Colon (tissue), 2 donors: ENCODE measurements at regions not wholly inside any gene's neighbourhood (a gene's known extent, or its start where the extent isn't known, plus 50 kb on each side); places are given as distances from the start of the nearest gene placed in this dataset.
"Not testable (repeated sequence)": the region's sequence is repeated elsewhere in the genome, so short reads cannot be mapped to it uniquely, and the experiment has no call there.

Experiments used
- FAIRE-seq: peaks from 2 replicates; lab custom pipeline; 2012; peaks lifted over from hg19 to GRCh38; lab: Jason Lieb, UNC
- donor health status: control.
- donor health status: control.

GRCh38 chr11:15850335-15850734, 506.0 kb downstream of the SOX6 start:
- not testable (repeated sequence) for FAIRE-seq

DNA sequence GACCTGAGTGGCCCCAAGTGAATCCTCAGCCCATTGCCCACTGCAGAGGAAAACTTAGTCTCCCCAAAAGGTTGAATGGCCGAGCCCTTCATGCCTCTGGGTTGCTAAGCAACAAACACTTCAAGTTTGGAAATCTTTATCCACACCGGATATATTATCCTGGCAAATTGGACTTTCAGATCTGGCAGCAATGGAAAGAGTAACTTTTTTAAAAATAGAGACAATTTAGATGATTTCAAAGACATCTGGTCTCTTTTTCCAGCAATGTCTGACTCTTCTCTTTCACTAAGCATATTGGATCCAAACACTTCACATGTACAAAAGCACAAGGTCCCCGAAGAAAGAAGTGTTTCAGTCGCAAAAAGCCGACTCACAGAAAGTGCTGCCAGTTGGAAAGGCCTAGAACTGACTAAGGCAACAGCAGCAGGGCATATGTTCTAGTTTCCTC, 505.3 kb downstream of the SOX6 start:
- no peak for FAIRE-seq

GRCh38 chr11:15852179-15852578, 504.2 kb downstream of the SOX6 start:
- no peak for FAIRE-seq

DNA sequence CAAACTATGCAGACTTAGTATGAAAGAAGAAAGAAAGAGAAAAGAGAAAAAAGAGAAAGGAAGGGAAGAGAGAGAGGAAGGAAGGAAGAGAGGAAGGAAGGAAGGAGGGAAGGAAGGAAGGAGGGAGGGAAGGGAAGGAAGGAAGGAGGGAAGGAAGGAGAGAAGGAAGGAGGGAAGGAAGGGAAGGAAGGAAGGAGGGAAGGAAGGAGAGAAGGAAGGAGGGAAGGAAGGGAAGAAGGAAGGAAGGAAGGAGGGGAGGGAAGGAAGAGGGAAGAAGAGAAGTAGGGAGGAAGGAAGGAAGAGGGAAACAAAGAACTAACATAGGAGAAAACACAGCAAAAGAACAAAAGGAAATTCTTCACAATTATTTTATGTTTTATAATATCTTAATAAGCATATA, 502.1 kb downstream of the SOX6 start:
- no peak for FAIRE-seq

- FAIRE-seq, result no peak
These were observed 497.5 kb downstream of the SOX6 start for GRCh38 chr11:15858881-15859280.

DNA sequence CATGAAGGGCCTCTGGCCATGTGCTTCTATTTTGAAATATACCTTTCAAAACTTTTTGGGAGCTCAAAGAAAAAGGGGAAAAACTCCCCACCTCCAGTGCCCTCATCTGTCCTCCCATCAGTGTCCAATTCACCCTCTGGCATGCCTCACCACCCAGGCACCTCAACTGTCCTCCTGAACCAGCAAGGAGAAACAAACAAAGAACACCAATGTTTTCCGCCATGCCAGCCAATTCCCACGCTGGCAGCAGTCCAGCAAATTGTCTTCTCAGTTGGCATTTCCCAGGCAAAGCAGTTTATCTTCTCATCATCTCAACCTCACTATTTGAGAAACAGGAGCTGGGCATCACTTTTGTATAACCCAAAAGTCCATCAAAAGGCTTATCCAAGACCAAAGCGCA, 496.9 kb downstream of the SOX6 start:
- no peak for FAIRE-seq

DNA sequence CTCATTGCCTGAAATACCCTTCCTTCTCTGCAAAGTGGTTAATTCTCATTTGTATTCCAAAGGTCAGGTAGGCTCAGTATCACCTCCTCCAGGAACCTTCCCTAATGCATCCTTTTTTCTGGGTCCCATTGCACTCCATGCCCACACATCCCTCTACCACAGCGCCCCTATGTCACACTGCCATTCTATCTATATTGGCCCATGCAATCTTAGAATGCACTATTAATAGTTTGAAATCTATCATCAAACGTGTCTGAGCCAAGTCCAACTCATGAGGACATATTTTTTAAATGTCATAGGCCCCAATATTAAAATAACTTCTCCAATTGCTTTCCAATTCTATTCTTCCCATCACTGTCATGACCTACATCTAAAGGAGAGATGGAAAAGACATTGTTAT, 495.1 kb downstream of the SOX6 start:
- FAIRE-seq, result no peak

DNA sequence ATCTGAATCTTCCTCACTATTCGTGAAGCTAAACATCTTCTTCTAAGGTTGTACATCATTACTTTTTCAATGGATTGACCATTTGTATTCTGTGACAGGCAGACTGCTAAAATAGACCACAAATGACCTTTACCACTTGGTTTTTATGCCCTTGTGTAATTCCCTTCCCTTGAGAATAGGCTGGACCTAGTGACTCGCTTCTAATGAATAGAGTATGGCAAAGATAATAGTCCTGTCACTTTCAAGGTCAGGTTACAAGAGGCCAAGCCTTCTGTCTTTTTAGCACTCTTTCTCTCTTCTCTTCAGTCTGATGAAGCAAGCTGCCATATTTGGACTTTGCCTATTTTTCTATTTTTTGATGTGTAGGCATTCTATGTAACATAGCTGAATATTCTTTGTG, 492.9 kb downstream of the SOX6 start:
- no peak for FAIRE-seq

DNA sequence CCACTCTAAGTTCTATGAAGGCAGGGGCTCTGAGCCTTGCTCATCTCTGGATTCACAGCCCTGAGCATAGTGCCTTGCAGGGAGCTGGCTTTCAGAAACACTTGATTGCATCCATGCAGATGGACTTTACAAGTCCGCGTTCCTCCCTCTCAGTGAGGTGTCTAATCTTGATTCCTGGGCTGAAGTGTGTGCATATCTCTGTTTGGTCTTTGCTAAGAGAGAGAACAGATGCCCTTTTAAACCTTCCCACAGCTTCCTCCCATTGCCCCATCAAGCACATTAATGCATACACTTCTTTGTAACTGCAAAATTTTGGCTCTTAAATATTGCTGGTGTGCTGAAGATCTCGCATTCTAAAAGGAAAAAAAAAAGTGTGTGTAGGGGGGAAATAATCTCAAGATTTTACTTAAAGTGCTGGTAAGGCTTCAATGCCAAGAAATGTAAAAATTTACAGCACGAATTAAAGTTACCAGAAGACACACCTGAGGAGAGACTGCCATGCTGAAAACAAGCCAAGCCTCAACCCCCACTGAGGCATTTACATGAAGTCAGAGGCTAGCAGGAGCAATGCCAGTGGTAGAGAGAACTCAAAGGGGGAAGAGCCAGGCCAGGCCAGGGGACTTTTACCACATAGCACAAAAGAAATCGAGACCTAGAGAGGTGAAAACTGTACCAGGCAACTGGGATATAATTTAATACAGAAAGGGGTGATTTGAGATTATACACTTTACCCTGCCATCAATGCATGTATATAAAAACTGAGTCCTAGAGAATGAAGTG, 492.1 kb downstream of the SOX6 start:
- no peak for FAIRE-seq

DNA sequence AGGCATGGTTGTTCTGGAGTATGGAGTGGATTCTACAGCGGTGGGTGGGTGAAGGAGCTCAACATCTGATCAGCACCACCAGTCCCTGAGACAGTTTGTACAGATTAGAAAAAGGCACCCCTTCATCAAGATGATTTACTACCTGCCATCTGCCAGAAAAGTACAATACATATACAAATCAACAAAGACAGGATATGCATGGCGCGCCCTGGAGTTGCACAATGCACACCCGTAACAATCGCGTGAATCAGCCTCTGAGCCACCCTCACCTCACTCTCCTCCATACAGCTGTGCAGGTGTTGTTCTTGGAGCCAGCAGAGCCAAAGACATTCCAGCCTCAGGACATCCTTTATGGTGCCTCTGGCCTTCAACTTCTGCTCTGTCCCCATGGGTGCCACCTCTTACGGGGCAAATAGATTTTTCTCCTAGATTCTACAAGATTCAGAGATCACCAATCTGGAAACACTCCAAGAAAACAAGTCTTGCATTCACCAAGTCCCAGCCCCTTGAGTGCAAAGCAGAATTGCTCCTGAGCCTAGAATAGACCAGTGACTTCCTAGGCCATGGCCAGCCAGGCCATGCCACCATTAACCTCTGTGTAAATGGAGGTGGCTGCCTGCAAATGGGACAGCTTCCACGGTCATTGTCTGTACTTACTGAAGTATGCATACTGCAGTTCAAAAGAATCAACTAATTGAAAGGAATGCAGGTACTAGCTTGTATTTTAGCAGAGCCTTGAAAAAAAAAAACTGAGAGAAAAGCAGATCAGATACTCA, 490.9 kb downstream of the SOX6 start:
- no peak for FAIRE-seq

DNA sequence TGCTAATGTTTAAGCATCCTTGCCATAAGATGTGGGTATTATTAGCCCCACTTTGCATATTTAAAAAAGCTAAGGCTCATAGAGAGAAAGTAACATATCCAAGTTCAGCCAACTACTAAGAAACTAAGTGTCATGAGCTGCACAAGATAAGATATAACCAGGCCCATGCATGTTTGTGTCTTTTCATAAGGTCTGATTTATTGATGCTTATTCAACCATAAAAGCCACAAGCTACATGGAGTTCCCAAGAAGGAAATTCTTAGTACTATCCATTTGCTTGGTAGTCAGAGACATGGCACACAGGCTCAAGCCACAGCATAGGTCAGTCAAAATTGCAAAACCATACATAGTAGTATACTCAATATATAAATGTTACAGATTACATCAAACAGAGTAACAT, 488.5 kb downstream of the SOX6 start:
- FAIRE-seq, result no peak

- no peak for FAIRE-seq
These were observed 485.4 kb downstream of the SOX6 start for GRCh38 chr11:15870911-15871310.

- no peak for FAIRE-seq
These were observed 484.3 kb downstream of the SOX6 start for GRCh38 chr11:15871904-15872626.

GRCh38 chr11:15873501-15873900, 482.8 kb downstream of the SOX6 start:
- no peak for FAIRE-seq

GRCh38 chr11:15874704-15875103, 481.6 kb downstream of the SOX6 start:
- no peak for FAIRE-seq

- FAIRE-seq, result no peak
These were observed 481.0 kb downstream of the SOX6 start for GRCh38 chr11:15875393-15875792.

- FAIRE-seq, result no peak
These were observed 480.4 kb downstream of the SOX6 start for GRCh38 chr11:15875943-15876342.

DNA sequence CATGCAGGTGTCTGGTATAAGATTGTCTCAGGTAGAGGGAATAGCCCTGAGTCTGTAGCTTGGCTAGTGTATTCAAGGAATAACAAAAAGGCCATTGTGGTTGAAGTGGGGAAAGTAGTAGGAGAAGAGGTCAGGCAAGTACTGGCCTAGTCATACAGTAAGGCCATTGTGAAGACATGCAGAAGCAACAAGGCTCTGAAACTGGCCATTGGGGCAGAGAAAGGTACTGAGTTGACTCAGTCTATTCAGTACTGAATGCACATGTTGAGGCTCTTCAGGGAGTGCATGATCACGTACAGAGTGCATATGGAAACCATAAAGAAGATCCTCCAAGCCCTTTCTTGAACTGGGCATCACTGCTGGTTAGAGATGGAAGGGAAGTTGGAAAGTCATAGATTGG, 477.6 kb downstream of the SOX6 start:
- FAIRE-seq, result no peak

DNA sequence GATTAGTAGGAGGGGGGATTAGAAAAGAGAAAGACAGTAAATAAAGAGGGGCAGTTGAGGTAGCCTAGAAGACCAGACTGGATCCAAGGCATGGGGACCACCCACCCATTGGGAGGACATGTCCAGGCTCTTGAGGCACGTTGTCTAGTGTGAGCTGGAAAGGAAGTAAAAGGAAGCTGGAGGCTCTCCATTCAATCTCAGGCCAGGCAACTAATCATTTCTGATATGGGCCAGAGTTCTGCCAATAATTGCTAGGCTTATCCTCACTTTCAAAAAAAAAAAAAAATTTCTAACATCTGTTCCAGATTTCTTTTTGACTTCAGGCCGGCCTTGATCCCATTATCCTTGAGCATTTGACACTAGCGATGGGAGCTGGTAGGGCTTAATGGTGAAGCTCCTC, 476.1 kb downstream of the SOX6 start:
- FAIRE-seq, result no peak

- FAIRE-seq, result no peak
These were observed 473.4 kb downstream of the SOX6 start for GRCh38 chr11:15882876-15883454.

GRCh38 chr11:15883455-15883920, 472.9 kb downstream of the SOX6 start:
- FAIRE-seq, result no peak

GRCh38 chr11:15884141-15884540, 472.2 kb downstream of the SOX6 start:
- no peak for FAIRE-seq
